Cardiac muscle cell (in vitro differentiated cells and primary cell): ENCODE measurements at regions not wholly inside any gene's neighbourhood (a gene's known extent, or its start where the extent isn't known, plus 50 kb on each side); places are given as distances from the start of the nearest gene placed in this dataset.

Experiments
- DNase-seq, 2 donors: peaks; one replicate each; pipeline versions ENCODE4 v3.0.0 to v3.0.0-alpha.2; 2010 to 2017; ENCODE audit warnings: low read depth in 1 of 2, low spot score in 1 of 2
- H3K27ac ChIP-seq: fragments of 200-600 bp; sonication (generic); 2 replicates; pipeline ENCODE4 v1.5.1; 2016
- H3K27me3 ChIP-seq: fragments of 200-600 bp; sonication (generic); 2 replicates; pipeline ENCODE4 v1.6.0; 2016; ENCODE audit warnings: control low read depth
- H3K36me3 ChIP-seq: fragments of 200-600 bp; sonication (generic); 2 replicates; pipeline ENCODE4 v1.5.1; 2016; ENCODE audit warnings: control low read depth
- H3K4me1 ChIP-seq: fragments of 200-600 bp; sonication (generic); 2 replicates; pipeline ENCODE4 v1.8.1; 2017; ENCODE audit warnings: low read depth, mild to moderate bottlenecking, mixed run types
- H3K4me3 ChIP-seq: fragments of 200-600 bp; sonication (generic); 2 replicates; pipeline ENCODE4 v1.5.1; 2016; ENCODE audit warnings: mild to moderate bottlenecking
- H3K9me3 ChIP-seq: fragments of 200-600 bp; sonication (generic); 2 replicates; pipeline ENCODE4 v1.5.1; 2017; ENCODE audit warnings: low read depth, mild to moderate bottlenecking, control low read depth
- CTCF ChIP-seq: IDR thresholded peaks from 2 replicates; pipeline ENCODE4 v1.5.1; 2012; ENCODE audit warnings: low read depth, mild to moderate bottlenecking, low read length

GRCh38 chr9:31089549-31090221 lies 1294.8 kb upstream of the ACO1 start:
- TF ChIP-seq CTCF: no peak
- H3K27ac ChIP-seq: no peak overlapping the region
- no peak overlapping the region for H3K4me3 ChIP-seq
- no peaks in the 10 kb centered on the region for H3K36me3 ChIP-seq
- no peaks in the 10 kb centered on the region for H3K4me1 ChIP-seq
- H3K27me3 ChIP-seq: no peaks in the 10 kb centered on the region
- no peaks in the 10 kb centered on the region for H3K9me3 ChIP-seq
- DNase-seq: peak in 1 of 2 donors; percentile 54

GRCh38 chr9:31100311-31100710 lies 1284.1 kb upstream of the ACO1 start:
- DNase-seq: no peak
- H3K27me3 ChIP-seq: no peaks in the 10 kb centered on the region
- no peaks in the 10 kb centered on the region for H3K4me1 ChIP-seq
- H3K4me3 ChIP-seq: no peak overlapping the region
- H3K36me3 ChIP-seq: no peaks in the 10 kb centered on the region
- H3K9me3 ChIP-seq: no peaks in the 10 kb centered on the region
- TF ChIP-seq CTCF: no peak
- H3K27ac ChIP-seq: no peak overlapping the region

GRCh38 chr9:31103836-31104235 lies 1280.6 kb upstream of the ACO1 start:
- no peak overlapping the region for H3K4me3 ChIP-seq
- TF ChIP-seq CTCF: no peak
- H3K4me1 ChIP-seq: no peaks in the 10 kb centered on the region
- DNase-seq: peak in 1 of 2 donors; percentile 75
- no peaks in the 10 kb centered on the region for H3K27me3 ChIP-seq
- H3K36me3 ChIP-seq: no peaks in the 10 kb centered on the region
- no peaks in the 10 kb centered on the region for H3K9me3 ChIP-seq
- no peak overlapping the region for H3K27ac ChIP-seq

- no peak for TF ChIP-seq CTCF
- H3K36me3 ChIP-seq: no peaks in the 10 kb centered on the region
- no peak for DNase-seq
- H3K4me3 ChIP-seq: no peak overlapping the region
- no peaks in the 10 kb centered on the region for H3K27me3 ChIP-seq
- H3K9me3 ChIP-seq: no peaks in the 10 kb centered on the region
- no peak overlapping the region for H3K27ac ChIP-seq
- H3K4me1 ChIP-seq: no peaks in the 10 kb centered on the region
Measured at GRCh38 chr9:31104249-31104648, 1280.2 kb upstream of the ACO1 start.

- DNase-seq: peak in 1 of 2 donors; percentile 11
- Histone ChIP-seq H3K27me3 (no peaks in the 10 kb centered on the region), H3K9me3 (no peaks in the 10 kb centered on the region), H3K27ac (no peak overlapping the region), H3K36me3 (no peaks in the 10 kb centered on the region), H3K4me3 (no peak overlapping the region), H3K4me1 (peaks cover 6% of the 10 kb centered on the region)
- no peak for TF ChIP-seq CTCF
Measured at GRCh38 chr9:31112491-31112890, 1272.0 kb upstream of the ACO1 start.
